GM18907 (cell line): ENCODE measurements at regions not wholly inside any gene's neighbourhood (a gene's known extent, or its start where the extent isn't known, plus 50 kb on each side); places are given as distances from the start of the nearest gene placed in this dataset.

Source experiments
- ATAC-seq: cut with Tn5 transposase; IDR thresholded peaks from one replicate; pipeline ENCODE4 v1.9.1; 2021; ENCODE audit warnings: mild to moderate bottlenecking, moderate library complexity; ENCODE audit not compliant: unreplicated experiment

- ATAC-seq: no peak
Measured at GRCh38 chr14:51504669-51505068, 147.0 kb upstream of the FRMD6 start.

- no peak for ATAC-seq
Measured at GRCh38 chr14:51507511-51507905, 144.2 kb upstream of the FRMD6 start.

- no peak for ATAC-seq
Measured at GRCh38 chr14:51507906-51508511, 143.7 kb upstream of the FRMD6 start.

GRCh38 chr14:51511265-51511664, 140.4 kb upstream of the FRMD6 start:
- no peak for ATAC-seq

- no peak for ATAC-seq
Measured at GRCh38 chr14:51512316-51512715, 139.4 kb upstream of the FRMD6 start.

GRCh38 chr14:51513281-51513680, 138.4 kb upstream of the FRMD6 start:
- no peak for ATAC-seq

DNA sequence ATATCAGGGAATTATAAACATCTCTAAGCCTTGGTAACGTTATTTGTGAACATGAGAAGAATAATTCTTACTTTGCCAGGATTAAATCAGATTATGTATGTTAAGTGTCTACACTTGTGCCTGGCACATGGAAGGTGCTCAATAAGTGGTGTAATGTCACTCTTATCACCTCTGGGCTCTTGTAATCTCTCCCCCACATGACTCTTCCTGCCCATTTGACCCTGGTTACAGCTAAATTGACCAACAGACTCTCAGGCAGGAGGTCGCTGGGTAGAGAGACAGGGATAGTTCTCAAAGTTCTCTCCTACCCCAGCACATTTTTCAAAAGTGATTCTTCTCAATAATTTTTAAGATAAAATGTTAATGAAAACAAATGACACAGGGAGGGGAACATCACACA, 137.8 kb upstream of the FRMD6 start:
- ATAC-seq: no peak

- no peak for ATAC-seq
Measured at GRCh38 chr14:51515611-51516010, 136.1 kb upstream of the FRMD6 start.

DNA sequence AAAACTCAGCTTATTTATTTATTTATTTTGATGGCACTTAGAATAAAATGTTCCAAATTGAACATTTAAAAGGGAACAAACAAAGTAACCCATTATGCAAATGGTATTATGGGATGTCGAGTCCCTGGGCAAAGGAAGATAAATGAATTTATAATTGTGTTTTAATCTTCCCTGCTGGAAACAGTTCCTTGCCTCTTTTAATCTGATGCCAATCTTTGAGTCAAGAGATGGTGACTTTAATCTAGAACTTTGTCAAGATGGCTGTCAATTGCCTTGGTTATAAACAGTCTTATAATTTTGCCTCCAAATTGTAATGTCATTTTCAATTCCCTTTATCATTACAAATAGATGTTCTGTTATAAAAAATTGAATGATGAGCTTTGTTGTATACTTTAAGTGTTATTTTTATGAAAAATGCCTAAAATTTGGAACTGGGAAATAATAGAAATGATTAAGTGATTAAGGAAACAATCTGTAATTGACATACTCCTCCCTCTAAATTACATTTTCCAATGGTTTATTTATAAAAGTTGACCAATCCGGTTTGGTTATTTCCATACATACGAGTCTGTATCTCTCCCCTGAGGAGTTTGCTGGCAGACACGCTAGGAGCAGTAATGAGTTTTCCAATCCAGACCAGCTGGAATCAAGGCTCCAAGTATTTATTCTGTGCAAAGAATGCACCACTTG, 134.9 kb upstream of the FRMD6 start:
- no peak for ATAC-seq

- no peak for ATAC-seq
Measured at GRCh38 chr14:51518280-51518679, 133.4 kb upstream of the FRMD6 start.

GRCh38 chr14:51518711-51519110, 133.0 kb upstream of the FRMD6 start:
- no peak for ATAC-seq

DNA sequence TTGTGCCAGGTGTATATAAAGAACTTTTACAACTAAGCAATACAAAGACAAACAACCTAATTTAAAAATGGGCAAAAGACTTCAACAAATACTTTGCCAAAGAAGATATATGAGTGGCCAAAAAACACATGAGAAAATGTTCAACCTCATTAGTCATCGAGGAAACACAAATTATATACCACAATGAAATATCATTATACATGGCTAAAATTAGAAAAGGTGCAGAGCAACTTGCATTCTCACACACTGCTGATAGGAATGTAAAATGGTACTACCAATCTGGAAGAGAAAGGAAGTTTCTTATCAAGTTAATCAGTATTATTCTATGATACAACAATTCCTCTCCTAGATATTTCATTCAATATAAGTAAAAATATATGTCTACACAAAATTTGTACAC, 131.6 kb upstream of the FRMD6 start:
- ATAC-seq: no peak

DNA sequence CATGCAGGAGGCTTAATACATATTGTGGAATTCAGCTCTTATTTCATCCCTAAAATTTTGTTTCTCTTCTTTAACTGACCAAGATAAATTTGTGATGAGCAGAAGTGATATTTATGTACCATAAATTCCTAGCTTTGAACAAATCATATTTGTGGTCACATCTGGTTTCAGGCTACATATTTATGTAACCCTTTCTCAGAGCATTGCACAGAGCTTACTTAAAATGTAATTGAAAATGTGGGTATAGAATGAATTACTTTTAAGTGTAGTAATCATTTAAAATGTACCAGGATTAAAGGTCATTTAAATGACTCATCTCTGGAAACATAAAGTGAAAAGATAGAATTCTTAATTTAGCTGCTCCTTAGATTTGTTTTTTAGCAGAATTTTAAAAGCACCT, 129.9 kb upstream of the FRMD6 start:
- ATAC-seq: no peak

GRCh38 chr14:51523243-51523642, 128.5 kb upstream of the FRMD6 start:
- no peak for ATAC-seq

DNA sequence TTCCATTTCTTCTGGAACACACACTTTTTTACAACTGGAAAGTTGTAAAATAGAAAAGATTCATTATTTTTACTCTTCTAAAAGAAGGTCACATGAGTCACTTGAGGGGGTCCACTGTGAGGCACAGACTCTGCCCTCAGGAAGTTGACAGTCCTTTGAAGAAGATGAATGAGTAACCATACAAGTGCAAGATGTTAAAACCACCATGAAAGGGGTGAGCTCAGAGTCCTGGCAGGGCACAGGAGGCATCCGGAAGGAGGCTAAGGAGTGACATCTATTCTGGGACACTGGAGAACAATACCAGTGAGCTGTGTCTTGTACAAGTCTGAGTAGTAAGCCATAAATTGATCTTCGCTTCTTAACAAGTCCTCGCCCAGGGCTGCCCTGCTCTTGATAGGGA, 126.0 kb upstream of the FRMD6 start:
- ATAC-seq: no peak

DNA sequence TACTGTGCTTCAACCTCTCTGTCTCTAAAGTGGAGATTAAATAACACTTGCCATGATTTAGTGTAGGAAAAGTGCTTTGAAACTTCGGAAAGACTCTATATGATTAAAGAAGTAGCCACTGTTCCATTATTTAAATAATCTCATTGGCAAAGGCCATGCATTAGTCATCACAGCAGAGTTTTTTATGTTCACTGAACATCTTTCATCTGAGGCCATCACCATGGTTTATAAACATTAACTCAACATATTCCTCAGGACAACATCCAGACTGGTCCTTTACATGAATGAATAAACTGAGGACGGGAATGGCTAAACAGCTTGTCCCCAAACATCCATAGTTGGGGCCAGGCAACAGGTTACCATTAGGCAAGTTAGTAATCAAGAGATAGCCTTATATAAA, 124.6 kb upstream of the FRMD6 start:
- ATAC-seq: no peak

DNA sequence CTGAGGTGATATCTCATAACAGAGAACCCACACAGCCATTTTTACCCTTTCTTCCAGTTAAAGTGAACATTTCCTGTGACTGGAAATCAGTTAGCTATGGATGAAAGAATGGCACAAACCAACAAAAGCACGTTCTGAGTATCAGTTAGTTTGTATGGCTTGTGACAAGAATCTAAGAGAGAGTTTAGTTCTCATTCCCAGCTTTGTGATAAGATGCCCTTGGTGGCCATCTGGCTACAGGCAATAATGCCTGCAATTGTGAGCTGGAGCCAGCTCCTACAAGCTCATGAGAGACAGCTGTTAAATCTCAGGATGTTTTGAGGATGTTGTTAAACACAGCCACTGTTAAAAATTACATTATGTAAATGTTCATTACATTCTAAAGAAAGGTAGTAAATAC, 122.0 kb upstream of the FRMD6 start:
- no peak for ATAC-seq

DNA sequence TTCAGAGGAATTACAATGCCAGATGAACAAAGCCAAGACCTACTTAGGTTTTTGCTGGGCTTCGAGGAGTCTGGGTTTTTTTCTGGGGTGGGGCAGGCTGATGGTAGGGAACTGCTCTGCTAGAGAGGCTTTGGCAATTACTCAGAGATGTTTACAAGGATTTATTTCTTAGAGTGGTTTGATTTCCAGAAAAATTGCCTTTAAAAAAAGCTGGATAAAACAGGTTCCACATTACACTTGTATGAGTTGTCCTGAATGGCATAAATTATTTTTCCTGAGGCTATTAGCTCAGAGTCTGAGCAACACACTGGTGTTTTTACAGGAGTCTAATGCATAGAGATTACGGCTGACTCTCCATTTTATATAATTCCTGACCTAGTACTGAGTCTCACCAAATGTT, 118.5 kb upstream of the FRMD6 start:
- ATAC-seq: no peak

DNA sequence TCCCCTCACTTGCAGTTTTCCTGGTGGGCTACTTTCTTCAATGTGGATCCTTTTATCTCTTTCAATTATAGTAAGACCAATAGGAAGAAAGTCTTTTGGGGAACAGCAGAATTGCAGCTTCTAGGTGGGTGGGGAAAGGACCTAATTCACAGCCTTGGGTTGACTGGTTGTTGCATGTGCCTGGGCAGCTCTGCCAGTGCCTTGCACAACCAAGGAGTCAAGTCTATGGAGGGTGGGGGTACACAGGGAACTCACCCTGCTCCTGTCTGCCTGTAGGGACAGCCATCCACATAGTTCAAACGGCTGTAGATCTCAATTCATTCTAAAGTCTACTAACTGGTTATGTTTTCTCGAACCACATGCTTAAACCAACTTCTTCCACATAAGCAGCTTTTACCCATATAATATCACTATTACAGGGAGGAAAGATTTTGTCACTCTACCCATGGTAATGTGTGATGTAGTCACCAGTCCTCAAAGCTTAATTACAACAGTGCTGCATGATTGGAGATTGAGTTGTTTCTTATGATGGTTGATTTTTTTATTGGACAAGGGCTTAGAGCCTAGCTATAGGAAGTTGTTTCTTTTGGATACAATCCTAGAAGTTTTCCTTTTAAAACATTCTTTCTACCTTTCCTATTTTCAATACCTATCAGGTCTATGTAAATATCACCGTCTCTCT, 117.7 kb upstream of the FRMD6 start:
- no peak for ATAC-seq

DNA sequence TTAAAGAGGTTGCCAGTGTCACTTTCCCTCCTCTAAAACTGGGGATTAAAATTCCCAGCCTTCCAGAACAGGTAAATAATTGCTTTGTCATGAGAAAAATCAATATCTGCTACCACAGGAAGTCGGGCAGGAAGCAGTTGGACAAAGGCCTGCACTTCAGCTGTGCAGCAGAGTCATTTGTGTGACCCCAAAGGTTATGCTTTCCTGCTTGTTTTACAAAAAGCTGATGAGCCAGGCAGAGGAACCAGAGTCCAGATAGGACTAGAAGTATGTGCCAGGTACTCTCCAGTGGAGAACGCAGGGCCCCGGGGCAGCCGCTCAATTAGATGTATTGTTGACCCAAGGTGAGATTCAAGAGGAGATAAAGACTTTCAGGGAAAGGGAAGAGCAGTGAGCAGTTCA, 117.1 kb upstream of the FRMD6 start:
- ATAC-seq: no peak

- no peak for ATAC-seq
Measured at GRCh38 chr14:51535443-51536044, 116.2 kb upstream of the FRMD6 start.

DNA sequence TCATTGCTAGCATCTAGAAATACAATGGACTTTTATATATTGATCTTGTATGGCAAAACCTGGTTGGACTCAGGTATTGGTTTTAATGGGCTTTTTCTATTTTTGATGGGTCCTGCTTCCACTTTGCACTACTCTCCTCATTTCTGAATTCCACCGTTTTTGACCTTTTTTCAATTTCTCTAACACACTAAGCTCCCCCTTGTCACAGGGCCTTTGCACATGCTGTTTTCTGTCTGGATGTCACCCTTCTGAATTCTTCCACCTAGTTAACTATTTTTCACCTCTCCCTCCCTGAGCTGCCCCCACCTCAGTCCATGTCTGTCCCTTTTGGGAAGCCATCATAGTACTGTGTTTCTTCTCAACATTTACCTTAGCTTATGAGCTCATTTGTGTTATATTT, 112.7 kb upstream of the FRMD6 start:
- ATAC-seq: no peak
